H1 (cell line): ENCODE measurements at regions not wholly inside any gene's neighbourhood (a gene's known extent, or its start where the extent isn't known, plus 50 kb on each side); places are given as distances from the start of the nearest gene placed in this dataset.

ENCODE experiments used
- CTCF ChIA-PET: fragments of 300-600 bp; sonication (Branson Sonifier 250); formaldehyde crosslinking; loops from one replicate; lab custom pipeline; 2021; ENCODE audit not compliant: partially characterized antibody; lab: Charles Lee
- POLR2A ChIA-PET: fragments of 300-600 bp; sonication (Branson Sonifier 250); formaldehyde crosslinking; loops from one replicate; lab custom pipeline; 2021; ENCODE audit warnings: inconsistent platforms; ENCODE audit not compliant: partially characterized antibody; lab: Charles Lee
- DNase-seq, 2 experiments: peaks; one replicate each; pipeline versions ENCODE4 v3.0.0 to v3.0.0-alpha.2; 2010 to 2022; ENCODE audit warnings: low spot score in 2 of 2, low read depth in 1 of 2, mixed read lengths in 1 of 2
- FAIRE-seq: peaks from 2 replicates; lab custom pipeline; 2011; peaks lifted over from hg19 to GRCh38; lab: Jason Lieb, UNC
- H2AFZ ChIP-seq: 2 replicates; pipeline ENCODE4 v1.8.1; 2012; ENCODE audit warnings: low read length, inconsistent platforms
- H2AK5ac ChIP-seq: 2 replicates; pipeline ENCODE4 v1.6.1; 2013; ENCODE audit warnings: low read depth, low read length
- H2BK120ac ChIP-seq: replicated peaks from 2 replicates; pipeline ENCODE3; 2013; ENCODE audit warnings: low read depth, low read length, inconsistent platforms
- H2BK12ac ChIP-seq: 2 replicates; pipeline ENCODE4 v1.6.1; 2013; ENCODE audit warnings: low read depth, low read length
- H2BK15ac ChIP-seq: 2 replicates; pipeline ENCODE4 v1.6.1; 2013; ENCODE audit warnings: low read length
- H2BK20ac ChIP-seq: 2 replicates; pipeline ENCODE4 v1.6.1; 2013; ENCODE audit warnings: low read length
- H2BK5ac ChIP-seq: 2 replicates; pipeline ENCODE4 v1.6.1; 2013; ENCODE audit warnings: low read depth, low read length
- H3K14ac ChIP-seq: 2 replicates; pipeline ENCODE4 v1.6.1; 2013; ENCODE audit warnings: inconsistent platforms; ENCODE audit not compliant: insufficient read length
- H3K18ac ChIP-seq: 2 replicates; pipeline ENCODE4 v1.6.1; 2013; ENCODE audit warnings: low read length; ENCODE audit errors: extremely low read depth
- H3K23ac ChIP-seq: 2 replicates; pipeline ENCODE4 v1.6.1; 2013; ENCODE audit warnings: inconsistent platforms; ENCODE audit not compliant: insufficient read length
- H3K23me2 ChIP-seq: 2 replicates; pipeline ENCODE4 v1.6.1; 2013; ENCODE audit warnings: low read depth, low read length
- H3K27ac ChIP-seq: 2 replicates; pipeline ENCODE4 v1.6.1; 2011; ENCODE audit warnings: low read depth, low read length, inconsistent platforms
- H3K27me3 ChIP-seq, 4 experiments: replicated peaks in 1 of 4; 1 replicate in 1 of 4; 2 replicates in 3 of 4; pipeline versions ENCODE4 v1.6.1 to v1.8.1; 2011 to 2013; ENCODE audit warnings: low read length in 3 of 4, mild to moderate bottlenecking in 3 of 4, inconsistent platforms in 2 of 4, mixed read lengths in 2 of 4, moderate library complexity in 1 of 4; ENCODE audit not compliant: control insufficient read depth in 3 of 4, insufficient read depth in 3 of 4; ENCODE audit errors: extremely low read depth in 1 of 4
- H3K36me3 ChIP-seq, 4 experiments: 2 replicates each; pipeline versions ENCODE4 v1.6.1 to v1.8.1; 2011 to 2013; ENCODE audit warnings: mild to moderate bottlenecking in 4 of 4, low read length in 3 of 4, moderate library complexity in 2 of 4, control low read depth in 1 of 4, inconsistent platforms in 1 of 4; ENCODE audit not compliant: insufficient read depth in 4 of 4, control insufficient read depth in 2 of 4
- H3K4ac ChIP-seq: replicated peaks from 2 replicates; pipeline ENCODE3; 2013; ENCODE audit warnings: low read length, low read depth, mixed read lengths, inconsistent platforms; ENCODE audit not compliant: insufficient read length
- H3K4me1 ChIP-seq, 4 experiments: replicated peaks in 1 of 4; 1 replicate in 1 of 4; 2 replicates in 3 of 4; pipeline versions ENCODE4 v1.6.1 to v1.8.1; 2011 to 2013; ENCODE audit warnings: low read length in 3 of 4, inconsistent platforms in 2 of 4, mixed read lengths in 1 of 4; ENCODE audit not compliant: insufficient read depth in 4 of 4, control insufficient read depth in 3 of 4
- H3K4me2 ChIP-seq, 2 experiments: 2 replicates each; pipeline versions ENCODE4 v1.6.1 to v1.8.1; 2011 to 2013; ENCODE audit warnings: low read depth in 2 of 2, low read length in 2 of 2, control low read depth in 1 of 2, inconsistent platforms in 1 of 2, mild to moderate bottlenecking in 1 of 2; ENCODE audit not compliant: insufficient read depth in 1 of 2
- H3K4me3 ChIP-seq, 4 experiments: fragments of 200-600, 300-600 bp in 1 of 4; sonication (generic), shearing (Covaris generic), sonication (Bioruptor Twin) in 1 of 4; 2 replicates each; pipeline versions ENCODE4 v1.5.1 to v1.8.1; 2011 to 2016; ENCODE audit warnings: low read length in 4 of 4, low read depth in 3 of 4, control low read depth in 2 of 4, inconsistent platforms in 2 of 4, mild to moderate bottlenecking in 2 of 4, mixed read lengths in 1 of 4, moderate library complexity in 1 of 4; ENCODE audit not compliant: insufficient read depth in 2 of 4; ENCODE audit errors: extremely low read depth in 1 of 4
- H3K56ac ChIP-seq: replicated peaks from 2 replicates; pipeline ENCODE3; 2013; ENCODE audit warnings: low read depth, mild to moderate bottlenecking, mixed read lengths, low read length, inconsistent platforms; ENCODE audit not compliant: insufficient read length
- H3K79me1 ChIP-seq: 2 replicates; pipeline ENCODE4 v1.6.1; 2013; ENCODE audit warnings: low read depth, low read length, control low read depth
- H3K79me2 ChIP-seq, 2 experiments: 2 replicates each; pipeline versions ENCODE4 v1.6.1 to v1.8.1; 2012 to 2013; ENCODE audit warnings: low read length in 2 of 2, mild to moderate bottlenecking in 2 of 2, inconsistent platforms in 1 of 2; ENCODE audit not compliant: insufficient read depth in 2 of 2, control insufficient read depth in 1 of 2
- H3K9ac ChIP-seq, 4 experiments: replicated peaks in 1 of 4; 1 replicate in 1 of 4; 2 replicates in 3 of 4; pipeline versions ENCODE4 v1.6.1 to v1.8.1; 2011 to 2013; ENCODE audit warnings: low read depth in 3 of 4, low read length in 3 of 4, control low read depth in 2 of 4, mild to moderate bottlenecking in 2 of 4, moderate library complexity in 2 of 4, inconsistent platforms in 1 of 4; ENCODE audit errors: extremely low read depth in 1 of 4
- H3K9me3 ChIP-seq, 2 experiments: 2 replicates each; pipeline versions ENCODE4 v1.6.1 to v1.8.1; 2012 to 2013; ENCODE audit warnings: mild to moderate bottlenecking in 2 of 2, moderate library complexity in 2 of 2, control low read depth in 1 of 2, inconsistent platforms in 1 of 2, low read depth in 1 of 2, low read length in 1 of 2, mixed read lengths in 1 of 2; ENCODE audit not compliant: insufficient read depth in 2 of 2
- H4K20me1 ChIP-seq, 2 experiments: replicated peaks in 1 of 2; 2 replicates each; pipeline versions ENCODE3 to v1.8.1; 2011 to 2013; ENCODE audit warnings: inconsistent platforms in 2 of 2, low read length in 2 of 2, mild to moderate bottlenecking in 1 of 2; ENCODE audit not compliant: insufficient read depth in 2 of 2, control insufficient read depth in 1 of 2
- H4K5ac ChIP-seq: 2 replicates; pipeline ENCODE4 v1.6.1; 2013; ENCODE audit warnings: low read length, low read depth, mixed read lengths, inconsistent platforms; ENCODE audit not compliant: insufficient read length
- H4K8ac ChIP-seq: 2 replicates; pipeline ENCODE4 v1.8.0; 2013; ENCODE audit warnings: mild to moderate bottlenecking, moderate library complexity, low read length, inconsistent platforms; ENCODE audit not compliant: insufficient read depth; ENCODE audit errors: extremely low read depth
- H4K91ac ChIP-seq: replicated peaks from 2 replicates; pipeline ENCODE3; 2013; ENCODE audit warnings: low read length, mixed read lengths, inconsistent platforms; ENCODE audit not compliant: insufficient read length
- CTCF ChIP-seq, 3 experiments: IDR thresholded peaks; 1 replicate in 2 of 3; 2 replicates in 1 of 3; pipeline versions ENCODE4 v1.5.1 to v1.6.1; 2011; ENCODE audit warnings: low read length in 3 of 3, mild to moderate bottlenecking in 3 of 3, inconsistent platforms in 2 of 3, low read depth in 1 of 3, moderate library complexity in 1 of 3; ENCODE audit not compliant: insufficient read depth in 1 of 3; ENCODE audit errors: control extremely low read depth in 1 of 3
- HDAC2 ChIP-seq, 2 experiments: fragments of 300-600 bp in 1 of 2; sonication (generic) in 1 of 2; IDR thresholded peaks; 2 replicates each; pipeline ENCODE4 v1.6.1; 2011 to 2012; ENCODE audit warnings: low read depth in 2 of 2, low read length in 2 of 2, mild to moderate bottlenecking in 2 of 2, moderate library complexity in 2 of 2, borderline replicate concordance in 1 of 2, inconsistent platforms in 1 of 2
- KDM1A ChIP-seq: fragments of 200-600, 300-600 bp; sonication (generic); IDR thresholded peaks from 2 replicates; pipeline ENCODE4 v1.7.1; 2016; ENCODE audit warnings: mild to moderate bottlenecking, low read length, borderline replicate concordance
- RAD21 ChIP-seq, 2 experiments: IDR thresholded peaks in 1 of 2; conservative IDR thresholded peaks in 1 of 2; 2 replicates each; pipeline ENCODE4 v1.6.1; 2011; ENCODE audit warnings: low read depth in 2 of 2, low read length in 2 of 2, improper control_type of control experiment in 1 of 2, inconsistent platforms in 1 of 2, mild to moderate bottlenecking in 1 of 2, moderate library complexity in 1 of 2
- ZNF274 ChIP-seq: IDR thresholded peaks from 2 replicates; pipeline ENCODE4 v1.7.0; 2012; ENCODE audit warnings: low read length, borderline replicate concordance; ENCODE audit errors: extremely low read depth
- WGBS, 2 experiments: shearing (Covaris generic) in 1 of 2; methylation state at CpG; one replicate each; pipeline versions ENCODE4 v1.1.6 to v1.1.7; 2013 to 2015; ENCODE audit warnings: low lambda C conversion rate in 2 of 2, mixed read lengths in 2 of 2, inconsistent platforms in 1 of 2, low coverage in 1 of 2, missing lambda C conversion rate in 1 of 2; ENCODE audit not compliant: insufficient replicate concordance in 2 of 2, insufficient coverage in 1 of 2, insufficient read length in 1 of 2; ENCODE audit errors: extremely low coverage in 1 of 2, missing lambda C conversion rate in 1 of 2; 5-methylcytosine and 5-hydroxymethylcytosine counted together

- Histone ChIP-seq H3K4me1 (peaks cover 0 to 2% (median 0%) of the 10 kb centered on the region in 4 experiments; a peak in 3 of 7 replicates), H2BK5ac (no peak overlapping the region), H3K56ac (no peak overlapping the region), H4K91ac (no peak overlapping the region), H2BK12ac (no peak overlapping the region), H3K23me2 (no peaks in the 10 kb centered on the region; the same call in 1 of the 2 replicates), H3K36me3 (no peaks in the 10 kb centered on the region), H3K27ac (no peak overlapping the region), H3K79me2 (no peaks in the 10 kb centered on the region), H3K14ac (no peak overlapping the region), H3K18ac (no peak overlapping the region), H3K27me3 (no peaks in the 10 kb centered on the region), H3K9ac (no peak overlapping the region), H4K5ac (no peak overlapping the region), H3K4ac (no peak overlapping the region), H3K23ac (no peak overlapping the region), H2BK15ac (no peak overlapping the region), H4K20me1 (no peaks in the 10 kb centered on the region), H3K9me3 (no peaks in the 10 kb centered on the region), H2AK5ac (no peak overlapping the region), H3K4me3 (no peak overlapping the region), H4K8ac (no peak overlapping the region), H2BK120ac (no peak overlapping the region), H3K79me1 (no peaks in the 10 kb centered on the region), H3K4me2 (no peak overlapping the region), H2BK20ac (no peak overlapping the region), H2AFZ (no peak overlapping the region)
- ChIA-PET POLR2A (interaction anchor here (2.1 kb wide), 1 partner anchor 13 kb away, joined by 5 read pairs; no protein-coding TSS in a partner anchor), CTCF (interaction anchor here (0.6 to 2.9 kb wide), 20 partner anchors 11 to 461 kb away, joined by 3 to 25 read pairs (median 4); no protein-coding TSS in a partner anchor)
- TF ChIP-seq RAD21 (IDR thresholded peaks at IDR 0.05 in 1 of 2, conservative IDR thresholded peaks at IDR 0.05 in 1 of 2; ENCODE audit: low read depth in 2 of 2, low read length in 2 of 2) (peak; percentile 64 to 76), HDAC2 (IDR thresholded peaks at IDR 0.05; ENCODE audit: borderline replicate concordance in 1 of 2, low read depth in 2 of 2, low read length in 2 of 2) (peak in 1 of 2 experiments; percentile 46; a peak in 1 of 4 replicates), KDM1A (peak; percentile 73; the same call in 1 of the 2 replicates), ZNF274 (no peak), CTCF (IDR thresholded peaks at IDR 0.05; ENCODE audit: control extremely low read depth in 1 of 3, insufficient read depth in 1 of 3, low read depth in 1 of 3, low read length in 3 of 3) (peak; percentile 51 to 74 (median 52))
- WGBS, 2 experiments = 43% methylated on average over 2 of the region's 2 CpGs; no CpG with 5 or more reads in 1 of the 2 experiments
- DNase-seq (no peak), FAIRE-seq (no peak)
These were observed 431.6 kb upstream of the NFE2L3 start for GRCh38 chr7:25720427-25720826.
